CD14-positive monocyte (primary cell): ENCODE measurements at regions not wholly inside any gene's neighbourhood (a gene's known extent, or its start where the extent isn't known, plus 50 kb on each side); places are given as distances from the start of the nearest gene placed in this dataset.

ENCODE experiments used
- DNase-seq, 3 donors: peaks; one replicate each; pipeline ENCODE4 v3.0.0-alpha.2; 2011 to 2022
- H2AFZ ChIP-seq: 2 replicates; pipeline ENCODE4 v1.6.0; 2012; ENCODE audit warnings: mild to moderate bottlenecking, low read depth, low read length, inconsistent platforms; ENCODE audit not compliant: insufficient read depth, poor library complexity, severe bottlenecking
- H3K27ac ChIP-seq, 2 donors: 1 replicate in 1 of 2; 2 replicates in 1 of 2; pipeline ENCODE4 v1.5.1; 2012 to 2013; ENCODE audit warnings: low read length in 2 of 2, control low read depth in 1 of 2, inconsistent platforms in 1 of 2, low read depth in 1 of 2, mild to moderate bottlenecking in 1 of 2
- H3K27me3 ChIP-seq, 2 donors: one replicate each; pipeline versions ENCODE4 v1.6.0 to v1.6.1; 2011 to 2013; ENCODE audit warnings: low read length in 2 of 2; ENCODE audit not compliant: control insufficient read depth in 2 of 2, insufficient read depth in 2 of 2
- H3K36me3 ChIP-seq, 2 donors: replicated peaks in 1 of 2; 1 replicate in 1 of 2; 2 replicates in 1 of 2; pipeline versions ENCODE4 v1.5.1 to v1.6.1; 2012 to 2013; ENCODE audit warnings: low read length in 2 of 2, control low read depth in 1 of 2, inconsistent platforms in 1 of 2, mild to moderate bottlenecking in 1 of 2; ENCODE audit not compliant: insufficient read depth in 2 of 2, control insufficient read depth in 1 of 2
- H3K4me1 ChIP-seq, 2 donors: 1 replicate in 1 of 2; 2 replicates in 1 of 2; pipeline versions ENCODE4 v1.5.1 to v1.6.1; 2012 to 2013; ENCODE audit warnings: low read length in 2 of 2, control low read depth in 1 of 2, inconsistent platforms in 1 of 2, mild to moderate bottlenecking in 1 of 2, moderate library complexity in 1 of 2; ENCODE audit not compliant: insufficient read depth in 2 of 2, control insufficient read depth in 1 of 2
- H3K4me2 ChIP-seq: replicated peaks from 2 replicates; pipeline ENCODE3; 2012; ENCODE audit warnings: low read length, moderate library complexity, mild to moderate bottlenecking; ENCODE audit not compliant: poor library complexity, severe bottlenecking; ENCODE audit errors: extremely low read depth
- H3K4me3 ChIP-seq, 3 experiments: fragments of 200-600 bp in 1 of 3; sonication (generic) in 1 of 3; replicated peaks in 1 of 3; 1 replicate in 2 of 3; 2 replicates in 1 of 3; pipeline ENCODE4 v1.5.1; 2011 to 2013; ENCODE audit warnings: low read length in 3 of 3, mild to moderate bottlenecking in 3 of 3, control low read depth in 2 of 3, low read depth in 2 of 3, inconsistent platforms in 1 of 3, moderate library complexity in 1 of 3
- H3K79me2 ChIP-seq: 2 replicates; pipeline ENCODE4 v1.6.0; 2012; ENCODE audit warnings: mild to moderate bottlenecking, control low read depth, inconsistent platforms, low read length, moderate library complexity; ENCODE audit not compliant: insufficient read depth
- H3K9ac ChIP-seq: 2 replicates; pipeline ENCODE4 v1.6.0; 2017; ENCODE audit warnings: low read length, mild to moderate bottlenecking; ENCODE audit not compliant: insufficient read depth, poor library complexity, severe bottlenecking
- H3K9me3 ChIP-seq, 2 donors: replicated peaks in 1 of 2; 1 replicate in 1 of 2; 2 replicates in 1 of 2; pipeline versions ENCODE4 v1.5.1 to v1.6.1; 2012 to 2013; ENCODE audit warnings: low read length in 2 of 2, control low read depth in 1 of 2; ENCODE audit not compliant: control insufficient read depth in 1 of 2, insufficient read depth in 1 of 2
- H4K20me1 ChIP-seq: 2 replicates; pipeline ENCODE4 v1.6.0; 2012; ENCODE audit warnings: mild to moderate bottlenecking, low read length, control low read depth, moderate library complexity; ENCODE audit not compliant: insufficient read depth
- H3K27ac Mint-ChIP-seq, 7 donors: one replicate each; pipeline ENCODE4 v1.8.0; 2020; ENCODE audit warnings: mild to moderate bottlenecking in 7 of 7, mixed read lengths in 7 of 7, moderate library complexity in 6 of 7, inconsistent platforms in 2 of 7
- H3K27me3 Mint-ChIP-seq, 3 donors: one replicate each; pipeline ENCODE4 v1.8.0; 2021 to 2022; ENCODE audit warnings: low read depth in 3 of 3, mild to moderate bottlenecking in 3 of 3, mixed read lengths in 3 of 3, moderate library complexity in 3 of 3, inconsistent platforms in 1 of 3
- H3K36me3 Mint-ChIP-seq, 2 donors: one replicate each; pipeline ENCODE4 v1.8.0; 2020; ENCODE audit warnings: mixed read lengths in 2 of 2, inconsistent platforms in 1 of 2, mild to moderate bottlenecking in 1 of 2
- H3K4me1 Mint-ChIP-seq: one replicate; pipeline ENCODE4 v1.8.0; 2020; ENCODE audit warnings: mild to moderate bottlenecking, mixed read lengths
- H3K4me3 Mint-ChIP-seq, 2 donors: one replicate each; pipeline ENCODE4 v1.8.0; 2020; ENCODE audit warnings: mild to moderate bottlenecking in 2 of 2, mixed read lengths in 2 of 2, moderate library complexity in 1 of 2
- H3K9me3 Mint-ChIP-seq, 7 donors: one replicate each; pipeline ENCODE4 v1.8.0; 2020 to 2022; ENCODE audit warnings: mixed read lengths in 7 of 7, mild to moderate bottlenecking in 6 of 7, moderate library complexity in 6 of 7, inconsistent platforms in 2 of 7
- CTCF ChIP-seq: fragments of 200-600 bp; IDR thresholded peaks from one replicate; pipeline ENCODE4 v1.8.0; 2022; ENCODE audit warnings: antibody characterized with exemption, mild to moderate bottlenecking
- WGBS: methylation state at CpG from one replicate; pipeline ENCODE4 v1.1.5; 2013; ENCODE audit warnings: missing lambda C conversion rate; ENCODE audit not compliant: insufficient coverage; 5-methylcytosine and 5-hydroxymethylcytosine counted together
- intact Hi-C, 2 donors: fragments of 100-400 bp; cut with micrococcal nuclease; formaldehyde crosslinking; loops; one replicate each; pipeline versions ENCODE4 v1.15.0 to v1.15.1; 2023

DNA sequence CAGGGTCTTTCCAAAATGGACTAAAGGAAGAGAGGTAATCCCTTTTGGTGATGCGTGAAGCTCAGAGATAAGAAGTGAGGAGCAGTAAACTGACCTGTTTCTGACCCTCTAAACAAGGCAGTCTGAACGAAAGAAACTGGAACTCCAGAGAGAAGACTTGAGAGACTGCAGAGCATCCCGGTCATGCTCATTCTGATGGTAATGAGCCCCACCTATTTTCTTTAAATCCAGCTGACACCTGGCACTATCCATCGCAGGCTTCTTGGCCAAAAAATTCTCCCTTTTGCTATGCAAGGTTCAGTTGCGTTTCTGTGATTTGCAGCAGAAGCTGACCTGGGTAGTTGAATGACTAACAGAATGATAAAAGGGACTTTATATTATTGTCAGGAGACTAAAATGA, 105.9 kb upstream of the KCNK2 start:
- intact Hi-C loops, result no loop called here
- Histone ChIP-seq H2AFZ (no peak overlapping the region), H3K4me1 (no peaks in the 10 kb centered on the region), H3K9ac (no peak overlapping the region), H3K27ac (no peak overlapping the region), H3K9me3 (peaks cover 0 to 5% of the 10 kb centered on the region in 2 donors), H3K36me3 (no peaks in the 10 kb centered on the region), H4K20me1 (no peaks in the 10 kb centered on the region), H3K4me2 (no peak overlapping the region), H3K27me3 (no peaks in the 10 kb centered on the region), H3K79me2 (no peaks in the 10 kb centered on the region), H3K4me3 (no peak overlapping the region)
- no peak for TF ChIP-seq CTCF
- 51% methylated on average over 3 of the region's 5 CpGs for WGBS
- no peak overlapping the region for H3K27ac Mint-ChIP-seq
- H3K4me1 Mint-ChIP-seq, result no peaks in the 10 kb centered on the region
- no peak for DNase-seq
- no peak overlapping the region for H3K4me3 Mint-ChIP-seq
- H3K9me3 Mint-ChIP-seq, result peaks cover 0 to 6% (median 2%) of the 10 kb centered on the region in 7 donors
- no peaks in the 10 kb centered on the region for H3K36me3 Mint-ChIP-seq
- peaks cover 0 to 2% (median 2%) of the 10 kb centered on the region in 3 donors for H3K27me3 Mint-ChIP-seq

GRCh38 chr1:214977110-214977509, 105.4 kb upstream of the KCNK2 start:
- Histone ChIP-seq H3K36me3 (no peaks in the 10 kb centered on the region), H3K27ac (no peak overlapping the region), H3K4me3 (no peak overlapping the region), H3K4me1 (no peaks in the 10 kb centered on the region), H3K79me2 (no peaks in the 10 kb centered on the region), H2AFZ (no peak overlapping the region), H3K4me2 (no peak overlapping the region), H3K9ac (no peak overlapping the region), H3K27me3 (no peaks in the 10 kb centered on the region), H3K9me3 (peaks cover 0 to 5% of the 10 kb centered on the region in 2 donors), H4K20me1 (no peaks in the 10 kb centered on the region)
- no peaks in the 10 kb centered on the region for H3K36me3 Mint-ChIP-seq
- intact Hi-C loops, result no loop called here
- H3K27me3 Mint-ChIP-seq, result peaks cover 0 to 2% (median 2%) of the 10 kb centered on the region in 3 donors
- no peaks in the 10 kb centered on the region for H3K4me1 Mint-ChIP-seq
- H3K9me3 Mint-ChIP-seq, result peaks cover 0 to 6% (median 3%) of the 10 kb centered on the region in 7 donors
- H3K27ac Mint-ChIP-seq, result no peak overlapping the region
- no peak for DNase-seq
- TF ChIP-seq CTCF, result no peak
- no peak overlapping the region for H3K4me3 Mint-ChIP-seq
- 40% methylated on average over 1 of the region's 3 CpGs for whole genome bisulfite sequencing
